ENCODE measurements at regions not wholly inside any gene's neighbourhood (a gene's known extent, or its start where the extent isn't known, plus 50 kb on each side); places are given as distances from the start of the nearest gene placed in this dataset.

GRCh38 chr5:98604301-98604700, 169.2 kb upstream of the RGMB start:
- H3K27ac Mint-ChIP-seq (ENCODE audit: unreplicated experiment): no peak overlapping the region
- no peak for TF ChIP-seq CTCF (IDR thresholded peaks at IDR 0.05; ENCODE audit: unreplicated experiment)
- H3K4me3 Mint-ChIP-seq (ENCODE audit: low read depth, unreplicated experiment): no peak overlapping the region
- H3K27me3 Mint-ChIP-seq (ENCODE audit: unreplicated experiment): no peaks in the 10 kb centered on the region
- intact Hi-C loops (cut with micrococcal nuclease; ENCODE audit: unreplicated experiment): no loop called here
- no peak for DNase-seq
- BruUV-seq (replicated peaks): no TSS peak
- H3K4me1 Mint-ChIP-seq (ENCODE audit: low read depth, unreplicated experiment): no peaks in the 10 kb centered on the region
- CTCF ChIA-PET: no interaction called here
- H3K36me3 Mint-ChIP-seq (ENCODE audit: insufficient read depth, unreplicated experiment): no peaks in the 10 kb centered on the region
- H3K9me3 Mint-ChIP-seq (ENCODE audit: low read depth, unreplicated experiment): peaks cover 8% of the 10 kb centered on the region

GRCh38 chr5:98604721-98605425, 168.6 kb upstream of the RGMB start:
- Mint-ChIP-seq H3K27ac (ENCODE audit: unreplicated experiment) (no peak overlapping the region), H3K9me3 (ENCODE audit: low read depth, unreplicated experiment) (peaks cover 7% of the 10 kb centered on the region), H3K36me3 (ENCODE audit: insufficient read depth, unreplicated experiment) (no peaks in the 10 kb centered on the region), H3K4me3 (ENCODE audit: low read depth, unreplicated experiment) (no peak overlapping the region), H3K27me3 (ENCODE audit: unreplicated experiment) (no peaks in the 10 kb centered on the region), H3K4me1 (ENCODE audit: low read depth, unreplicated experiment) (no peaks in the 10 kb centered on the region)
- BruUV-seq (replicated peaks): no TSS peak
- TF ChIP-seq CTCF (IDR thresholded peaks at IDR 0.05; ENCODE audit: unreplicated experiment): no peak
- DNase-seq: no peak
- CTCF ChIA-PET: no interaction called here
- intact Hi-C loops (cut with micrococcal nuclease; ENCODE audit: unreplicated experiment): no loop called here

GRCh38 chr5:98605426-98605825, 168.0 kb upstream of the RGMB start:
- no TSS peak for BruUV-seq (replicated peaks)

GRCh38 chr5:98606961-98607360, 166.5 kb upstream of the RGMB start:
- CTCF ChIA-PET: interaction anchor here (0.6 to 0.7 kb wide), 2 partner anchors 203 to 441 kb away, joined by 3 to 4 read pairs; no protein-coding TSS in a partner anchor
- Mint-ChIP-seq H3K9me3 (ENCODE audit: low read depth, unreplicated experiment) (peaks cover 2% of the 10 kb centered on the region), H3K27ac (ENCODE audit: unreplicated experiment) (no peak overlapping the region), H3K4me1 (ENCODE audit: low read depth, unreplicated experiment) (no peaks in the 10 kb centered on the region), H3K36me3 (ENCODE audit: insufficient read depth, unreplicated experiment) (no peaks in the 10 kb centered on the region), H3K27me3 (ENCODE audit: unreplicated experiment) (no peaks in the 10 kb centered on the region), H3K4me3 (ENCODE audit: low read depth, unreplicated experiment) (no peak overlapping the region)
- no peak for DNase-seq
- no peak for TF ChIP-seq CTCF (IDR thresholded peaks at IDR 0.05; ENCODE audit: unreplicated experiment)
- no TSS peak for BruUV-seq (replicated peaks)
- intact Hi-C loops (cut with micrococcal nuclease; ENCODE audit: unreplicated experiment): no loop called here

More at GRCh38 chr5:98605426-98605825, 168.0 kb upstream of the RGMB start:
- intact Hi-C loops (cut with micrococcal nuclease; ENCODE audit: unreplicated experiment): no loop called here
- CTCF ChIA-PET: no interaction called here
- no peak for TF ChIP-seq CTCF (IDR thresholded peaks at IDR 0.05; ENCODE audit: unreplicated experiment)
- Mint-ChIP-seq H3K4me3 (ENCODE audit: low read depth, unreplicated experiment) (no peak overlapping the region), H3K36me3 (ENCODE audit: insufficient read depth, unreplicated experiment) (no peaks in the 10 kb centered on the region), H3K9me3 (ENCODE audit: low read depth, unreplicated experiment) (peaks cover 3% of the 10 kb centered on the region), H3K4me1 (ENCODE audit: low read depth, unreplicated experiment) (no peaks in the 10 kb centered on the region), H3K27ac (ENCODE audit: unreplicated experiment) (no peak overlapping the region), H3K27me3 (ENCODE audit: unreplicated experiment) (no peaks in the 10 kb centered on the region)
- no peak for DNase-seq
